GM23338 (cell line): ENCODE measurements at regions not wholly inside any gene's neighbourhood (a gene's known extent, or its start where the extent isn't known, plus 50 kb on each side); places are given as distances from the start of the nearest gene placed in this dataset.

ENCODE experiments used
- ATAC-seq: fragments of 200-7000 bp; cut with Tn5 transposase; 3 replicates; pipeline ENCODE4 v1.9.1; 2020
- DNase-seq: peaks from one replicate; pipeline ENCODE4 v3.0.0-alpha.2; 2015; ENCODE audit warnings: low spot score
- H2AFZ ChIP-seq: fragments of 200-600 bp; sonication (generic); 2 replicates; pipeline ENCODE4 v1.8.0; 2016; ENCODE audit warnings: antibody characterized with exemption, mild to moderate bottlenecking, moderate library complexity
- H3F3A ChIP-seq: fragments of 200-600 bp; sonication (generic); replicated peaks from 2 replicates; pipeline ENCODE4 v1.8.0; 2017; ENCODE audit warnings: antibody characterized with exemption, mixed run types, low read depth
- H3K27ac ChIP-seq: fragments of 200-600 bp; sonication (generic); 2 replicates; pipeline ENCODE4 v1.6.1; 2016; ENCODE audit warnings: low read depth
- H3K27me3 ChIP-seq: fragments of 200-600 bp; sonication (generic); 2 replicates; pipeline ENCODE4 v1.8.0; 2016; ENCODE audit warnings: mild to moderate bottlenecking, mixed run types, moderate library complexity; ENCODE audit not compliant: insufficient read depth
- H3K36me3 ChIP-seq: fragments of 200-600 bp; sonication (generic); 2 replicates; pipeline ENCODE4 v1.8.0; 2016; ENCODE audit warnings: mild to moderate bottlenecking; ENCODE audit not compliant: insufficient read depth
- H3K4me1 ChIP-seq: fragments of 200-600 bp; sonication (generic); 2 replicates; pipeline ENCODE4 v1.8.0; 2016; ENCODE audit warnings: mild to moderate bottlenecking, moderate library complexity; ENCODE audit not compliant: insufficient read depth
- H3K4me2 ChIP-seq: fragments of 200-600 bp; sonication (generic); 2 replicates; pipeline ENCODE4 v1.7.1; 2017; ENCODE audit warnings: mixed run types
- H3K4me3 ChIP-seq: fragments of 200-600 bp; sonication (generic); 2 replicates; pipeline ENCODE4 v1.6.1; 2016; ENCODE audit warnings: mixed run types
- H3K79me2 ChIP-seq: fragments of 200-600 bp; sonication (generic); replicated peaks from 2 replicates; pipeline ENCODE4 v1.8.0; 2017; ENCODE audit warnings: mild to moderate bottlenecking; ENCODE audit not compliant: insufficient read depth
- H3K9me2 ChIP-seq: fragments of 200-600 bp; sonication (generic); 2 replicates; pipeline ENCODE4 v1.8.0; 2017; ENCODE audit not compliant: insufficient read depth
- H4K20me1 ChIP-seq: fragments of 200-600 bp; sonication (generic); replicated peaks from 2 replicates; pipeline ENCODE4 v1.8.0; 2017; ENCODE audit warnings: mild to moderate bottlenecking; ENCODE audit not compliant: insufficient read depth
- H3K27ac Mint-ChIP-seq: 2 replicates; pipeline ENCODE4 v1.8.0; 2020; ENCODE audit warnings: inconsistent platforms, mild to moderate bottlenecking, moderate library complexity, mixed read lengths
- H3K27me3 Mint-ChIP-seq: 3 replicates; pipeline ENCODE4 v1.8.0; 2022; ENCODE audit warnings: low read depth, mild to moderate bottlenecking, moderate library complexity, mixed read lengths, inconsistent platforms; ENCODE audit not compliant: insufficient read depth, poor library complexity
- H3K36me3 Mint-ChIP-seq: 3 replicates; pipeline ENCODE4 v1.8.0; 2021; ENCODE audit warnings: low read depth, mild to moderate bottlenecking, inconsistent platforms, moderate library complexity, mixed read lengths
- H3K4me1 Mint-ChIP-seq: 3 replicates; pipeline ENCODE4 v1.8.0; 2020; ENCODE audit warnings: mild to moderate bottlenecking, inconsistent platforms, mixed read lengths
- H3K4me3 Mint-ChIP-seq: 3 replicates; pipeline ENCODE4 v1.8.0; 2021; ENCODE audit warnings: moderate library complexity, mild to moderate bottlenecking, inconsistent platforms, mixed read lengths
- H3K9me3 Mint-ChIP-seq: 3 replicates; pipeline ENCODE4 v1.8.0; 2020; ENCODE audit warnings: moderate library complexity, mild to moderate bottlenecking, inconsistent platforms, mixed read lengths
- CREB1 ChIP-seq: fragments of 250-450 bp; sonication (Bioruptor Pico); IDR thresholded peaks from 2 replicates; pipeline ENCODE4 v1.5.0; 2020; ENCODE audit warnings: low read depth, mild to moderate bottlenecking, moderate library complexity
- CTCF ChIP-seq, 2 experiments: fragments of 200-600 bp in 1 of 2; sonication (generic) in 1 of 2; conservative IDR thresholded peaks; 2 replicates each; pipeline versions ENCODE4 v1.5.1 to v1.6.1; 2016 to 2017; ENCODE audit warnings: antibody characterized with exemption in 2 of 2, low read depth in 2 of 2, mild to moderate bottlenecking in 2 of 2, moderate library complexity in 1 of 2
- EZH2 ChIP-seq: fragments of 200-600 bp; sonication (generic); IDR thresholded peaks from one replicate; pipeline ENCODE4 v1.8.0; 2017; ENCODE audit warnings: antibody characterized with exemption, mild to moderate bottlenecking, low read depth; ENCODE audit not compliant: unreplicated experiment
- EZH2phosphoT487 ChIP-seq: fragments of 200-600 bp; sonication (generic); IDR thresholded peaks from one replicate; pipeline ENCODE4 v1.8.1; 2018; ENCODE audit warnings: antibody characterized with exemption; ENCODE audit not compliant: unreplicated experiment
- JUNB ChIP-seq: IDR thresholded peaks from one replicate; pipeline ENCODE4 v1.6.1; 2016; ENCODE audit warnings: antibody characterized with exemption; ENCODE audit not compliant: unreplicated experiment
- NANOG ChIP-seq: IDR thresholded peaks from 2 replicates; pipeline ENCODE4 v1.6.1; 2016; ENCODE audit warnings: antibody characterized with exemption, borderline replicate concordance
- STAT1 ChIP-seq: IDR thresholded peaks from one replicate; pipeline ENCODE4 v1.6.1; 2016; ENCODE audit warnings: antibody characterized with exemption; ENCODE audit not compliant: unreplicated experiment
- ZNF462 ChIP-seq: fragments of 250-450 bp; sonication (Bioruptor Pico); IDR thresholded peaks from 2 replicates; pipeline ENCODE4 v1.5.0; 2020; ENCODE audit warnings: mild to moderate bottlenecking, moderate library complexity

- H3K79me2 ChIP-seq, result no peaks in the 10 kb centered on the region
- no peak overlapping the region for H3K4me2 ChIP-seq
- H4K20me1 ChIP-seq, result no peaks in the 10 kb centered on the region
- no peak overlapping the region for H2AFZ ChIP-seq
- no peak overlapping the region for H3K4me3 Mint-ChIP-seq
- H3K36me3 Mint-ChIP-seq, result no peaks in the 10 kb centered on the region
- H3K27ac Mint-ChIP-seq, result no peak overlapping the region
- H3K9me2 ChIP-seq, result 0 out of 2 replicates have a peak, but pooled peaks cover 5% of the 10 kb centered on the region
- H3K4me3 ChIP-seq, result no peak overlapping the region
- no peaks in the 10 kb centered on the region for H3K36me3 ChIP-seq
- H3K27me3 ChIP-seq, result no peaks in the 10 kb centered on the region
- no peaks in the 10 kb centered on the region for H3K4me1 Mint-ChIP-seq
- H3K27ac ChIP-seq, result no peak overlapping the region
- no peaks in the 10 kb centered on the region for H3K9me3 Mint-ChIP-seq
- TF ChIP-seq STAT1 (no peak), EZH2 (no peak), CREB1 (CRISPR knock-in tag) (no peak), EZH2phosphoT487 (no peak)
- no peaks in the 10 kb centered on the region for H3F3A ChIP-seq
- ATAC-seq (no peak), DNase-seq (no peak)
- no peaks in the 10 kb centered on the region for H3K27me3 Mint-ChIP-seq
- no peaks in the 10 kb centered on the region for H3K4me1 ChIP-seq
These were observed 1183.7 kb downstream of the FSTL5 start for GRCh38 chr4:160980091-160980490.

- Histone ChIP-seq H3K79me2 (no peaks in the 10 kb centered on the region), H3K4me2 (no peak overlapping the region), H3K27ac (no peak overlapping the region), H2AFZ (peak overlapping the region; percentile 47; the same call in 1 of the 2 replicates), H3K27me3 (no peaks in the 10 kb centered on the region), H3K4me3 (no peak overlapping the region), H3K4me1 (no peaks in the 10 kb centered on the region), H3K9me2 (0 out of 2 replicates have a peak, but pooled peaks cover 5% of the 10 kb centered on the region), H3F3A (no peaks in the 10 kb centered on the region), H4K20me1 (no peaks in the 10 kb centered on the region), H3K36me3 (no peaks in the 10 kb centered on the region)
- no peak overlapping the region for H3K4me3 Mint-ChIP-seq
- no peaks in the 10 kb centered on the region for H3K4me1 Mint-ChIP-seq
- ATAC-seq (peak; percentile 52), DNase-seq (peak; percentile 11)
- H3K27ac Mint-ChIP-seq, result no peak overlapping the region
- H3K27me3 Mint-ChIP-seq, result no peaks in the 10 kb centered on the region
- TF ChIP-seq JUNB, result no peak
- peak; percentile 35 to 57 for TF ChIP-seq CTCF (conservative IDR thresholded peaks at IDR 0.05; ENCODE audit: low read depth in 2 of 2)
- no peaks in the 10 kb centered on the region for H3K36me3 Mint-ChIP-seq
- H3K9me3 Mint-ChIP-seq, result no peaks in the 10 kb centered on the region
These were observed 1182.7 kb downstream of the FSTL5 start for GRCh38 chr4:160981083-160981482.

- H3K27me3 ChIP-seq, result no peaks in the 10 kb centered on the region
- ATAC-seq (no peak), DNase-seq (no peak)
- no peaks in the 10 kb centered on the region for H3K79me2 ChIP-seq
- 0 out of 2 replicates have a peak, but pooled peaks cover 5% of the 10 kb centered on the region for H3K9me2 ChIP-seq
- no peak overlapping the region for H2AFZ ChIP-seq
- TF ChIP-seq ZNF462 (CRISPR knock-in tag) (no peak), JUNB (no peak), NANOG (no peak)
- Mint-ChIP-seq H3K9me3 (no peaks in the 10 kb centered on the region), H3K4me3 (no peak overlapping the region), H3K27ac (no peak overlapping the region), H3K27me3 (no peaks in the 10 kb centered on the region), H3K4me1 (no peaks in the 10 kb centered on the region), H3K36me3 (no peaks in the 10 kb centered on the region)
- no peak overlapping the region for H3K27ac ChIP-seq
- H3F3A ChIP-seq, result no peaks in the 10 kb centered on the region
- no peak overlapping the region for H3K4me2 ChIP-seq
- no peaks in the 10 kb centered on the region for H3K4me1 ChIP-seq
- no peaks in the 10 kb centered on the region for H3K36me3 ChIP-seq
- H4K20me1 ChIP-seq, result no peaks in the 10 kb centered on the region
- no peak overlapping the region for H3K4me3 ChIP-seq
These were observed 1180.8 kb downstream of the FSTL5 start for GRCh38 chr4:160983035-160983434.
